ENCODE measurements at regions not wholly inside any gene's neighbourhood (a gene's known extent, or its start where the extent isn't known, plus 50 kb on each side); places are given as distances from the start of the nearest gene placed in this dataset.

DNA sequence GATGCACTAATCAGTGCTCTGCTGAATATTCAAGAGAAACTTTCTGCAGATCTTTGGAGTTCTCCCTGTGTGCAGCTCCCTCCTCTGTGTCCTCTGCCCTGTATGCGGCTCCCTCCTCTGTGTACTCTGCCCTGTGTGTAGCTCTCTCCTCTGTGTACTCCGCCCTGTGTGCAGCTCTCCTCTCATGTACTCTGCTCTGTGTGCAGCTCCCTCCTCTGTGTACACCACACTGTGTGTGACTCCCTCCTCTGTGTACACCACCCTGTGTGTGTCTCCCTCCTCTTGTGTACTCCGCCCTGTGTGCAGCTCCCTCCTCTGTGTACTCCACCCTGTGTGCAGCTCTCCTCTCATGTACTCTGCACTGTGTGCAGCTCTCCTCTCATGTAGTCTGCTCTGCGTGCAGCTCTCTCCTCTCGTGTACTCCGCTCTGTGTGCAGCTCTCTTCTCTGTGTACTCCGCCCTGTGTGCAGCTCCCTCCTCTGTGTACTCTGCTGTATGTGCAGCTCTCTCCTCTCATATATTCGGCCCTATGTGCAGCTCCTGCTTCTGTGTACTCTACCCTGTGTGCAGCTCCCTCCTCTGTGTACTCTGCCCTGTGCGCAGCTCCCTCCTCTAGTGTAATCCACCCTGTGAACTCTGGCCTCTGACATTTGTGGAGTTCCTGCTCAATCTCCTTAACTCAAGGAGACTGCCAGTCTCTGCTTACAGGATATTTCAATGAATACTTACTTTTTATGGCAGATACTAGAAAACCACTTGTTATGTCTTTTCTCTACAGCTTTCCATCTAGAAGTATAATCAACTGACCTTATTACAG lies 280.4 kb downstream of the GLRX3 start:
- no peak for FAIRE-seq

GRCh38 chr10:130418731-130419130 lies 282.5 kb downstream of the GLRX3 start:
- Histone ChIP-seq H3K36me3 (ENCODE audit: control insufficient read depth in 2 of 3, insufficient read depth in 3 of 3, low read length in 3 of 3) (no peaks in the 10 kb centered on the region), H3K4me3 (ENCODE audit: low read length in 3 of 3) (no peak overlapping the region), H3K9ac (ENCODE audit: low read length in 3 of 3) (no peak overlapping the region), H3K27ac (ENCODE audit: low read depth in 2 of 2, low read length in 2 of 2) (no peak overlapping the region), H3K9me3 (ENCODE audit: control insufficient read depth in 2 of 3, insufficient read depth in 1 of 3, low read length in 3 of 3) (no peaks in the 10 kb centered on the region), H3K4me1 (ENCODE audit: control insufficient read depth in 2 of 3, insufficient read depth in 2 of 3, low read depth in 1 of 3, low read length in 3 of 3) (no peaks in the 10 kb centered on the region), H3K27me3 (ENCODE audit: control insufficient read depth, insufficient read depth, low read length) (no peaks in the 10 kb centered on the region)
- intact Hi-C loops (cut with DNase I) = no loop called here
- DNase-seq = no peak
- TF ChIP-seq, protein P1, sequence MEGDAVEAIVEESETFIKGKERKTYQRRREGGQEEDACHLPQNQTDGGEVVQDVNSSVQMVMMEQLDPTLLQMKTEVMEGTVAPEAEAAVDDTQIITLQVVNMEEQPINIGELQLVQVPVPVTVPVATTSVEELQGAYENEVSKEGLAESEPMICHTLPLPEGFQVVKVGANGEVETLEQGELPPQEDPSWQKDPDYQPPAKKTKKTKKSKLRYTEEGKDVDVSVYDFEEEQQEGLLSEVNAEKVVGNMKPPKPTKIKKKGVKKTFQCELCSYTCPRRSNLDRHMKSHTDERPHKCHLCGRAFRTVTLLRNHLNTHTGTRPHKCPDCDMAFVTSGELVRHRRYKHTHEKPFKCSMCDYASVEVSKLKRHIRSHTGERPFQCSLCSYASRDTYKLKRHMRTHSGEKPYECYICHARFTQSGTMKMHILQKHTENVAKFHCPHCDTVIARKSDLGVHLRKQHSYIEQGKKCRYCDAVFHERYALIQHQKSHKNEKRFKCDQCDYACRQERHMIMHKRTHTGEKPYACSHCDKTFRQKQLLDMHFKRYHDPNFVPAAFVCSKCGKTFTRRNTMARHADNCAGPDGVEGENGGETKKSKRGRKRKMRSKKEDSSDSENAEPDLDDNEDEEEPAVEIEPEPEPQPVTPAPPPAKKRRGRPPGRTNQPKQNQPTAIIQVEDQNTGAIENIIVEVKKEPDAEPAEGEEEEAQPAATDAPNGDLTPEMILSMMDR (IDR thresholded peaks at IDR 0.05; ENCODE audit: borderline replicate concordance, extremely low read depth, insufficient read depth) = no peak
- no peak for FAIRE-seq

More for the DNA sequence above, 280.4 kb downstream of the GLRX3 start:
- DNase-seq = no peak
- Histone ChIP-seq H3K27me3 (ENCODE audit: control insufficient read depth, insufficient read depth, low read length) (no peaks in the 10 kb centered on the region), H3K4me1 (ENCODE audit: control insufficient read depth in 2 of 3, insufficient read depth in 2 of 3, low read depth in 1 of 3, low read length in 3 of 3) (no peaks in the 10 kb centered on the region), H3K36me3 (ENCODE audit: control insufficient read depth in 2 of 3, insufficient read depth in 3 of 3, low read length in 3 of 3) (no peaks in the 10 kb centered on the region), H3K4me3 (ENCODE audit: low read length in 3 of 3) (no peak overlapping the region), H3K27ac (ENCODE audit: low read depth in 2 of 2, low read length in 2 of 2) (no peak overlapping the region), H3K9ac (ENCODE audit: low read length in 3 of 3) (no peak overlapping the region), H3K9me3 (ENCODE audit: control insufficient read depth in 2 of 3, insufficient read depth in 1 of 3, low read length in 3 of 3) (no peaks in the 10 kb centered on the region)
- intact Hi-C loops (cut with DNase I) = no loop called here
- TF ChIP-seq, protein P1 (IDR thresholded peaks at IDR 0.05; ENCODE audit: borderline replicate concordance, extremely low read depth, insufficient read depth) = no peak

- H3K4me1 ChIP-seq (ENCODE audit: control insufficient read depth in 2 of 3, insufficient read depth in 2 of 3, low read depth in 1 of 3, low read length in 3 of 3) = no peaks in the 10 kb centered on the region
- DNase-seq = no peak
- TF ChIP-seq, protein P1 (IDR thresholded peaks at IDR 0.05; ENCODE audit: borderline replicate concordance, extremely low read depth, insufficient read depth) = no peak
- no peak overlapping the region for H3K27ac ChIP-seq (ENCODE audit: low read depth in 2 of 2, low read length in 2 of 2)
- H3K27me3 ChIP-seq (ENCODE audit: control insufficient read depth, insufficient read depth, low read length) = no peaks in the 10 kb centered on the region
- H3K36me3 ChIP-seq (ENCODE audit: control insufficient read depth in 2 of 3, insufficient read depth in 3 of 3, low read length in 3 of 3) = no peaks in the 10 kb centered on the region
- peaks cover 0 to 9% (median 0%) of the 10 kb centered on the region in 3 donors for H3K9me3 ChIP-seq (ENCODE audit: control insufficient read depth in 2 of 3, insufficient read depth in 1 of 3, low read length in 3 of 3)
- no peak overlapping the region for H3K9ac ChIP-seq (ENCODE audit: low read length in 3 of 3)
- FAIRE-seq = no peak
- intact Hi-C loops (cut with DNase I) = no loop called here
- H3K4me3 ChIP-seq (ENCODE audit: low read length in 3 of 3) = no peak overlapping the region
These were observed 285.7 kb downstream of the GLRX3 start for GRCh38 chr10:130421909-130422308.
